ENCODE measurements at regions not wholly inside any gene's neighbourhood (a gene's known extent, or its start where the extent isn't known, plus 50 kb on each side); places are given as distances from the start of the nearest gene placed in this dataset.

GRCh38 chr13:47351798-47352197 lies 454.9 kb upstream of the HTR2A start:
- TF ChIP-seq ZFX (IDR thresholded peaks at IDR 0.05) (no peak), CTCF (conservative IDR thresholded peaks at IDR 0.05) (no peak)
- H3K27ac ChIP-seq, result no peak overlapping the region

- TF ChIP-seq CTCF (conservative IDR thresholded peaks at IDR 0.05) (no peak), ZFX (IDR thresholded peaks at IDR 0.05) (no peak)
Observed at GRCh38 chr13:47350334-47351124, 453.7 kb upstream of the HTR2A start.

GRCh38 chr13:47349211-47349610 lies 452.4 kb upstream of the HTR2A start:
- TF ChIP-seq CTCF (conservative IDR thresholded peaks at IDR 0.05) (no peak), ZFX (IDR thresholded peaks at IDR 0.05) (no peak)
- no peak overlapping the region for H3K27ac ChIP-seq

More at GRCh38 chr13:47350334-47351124, 453.7 kb upstream of the HTR2A start:
- H3K27ac ChIP-seq, result no peak overlapping the region

GRCh38 chr13:47337781-47338507 lies 441.1 kb upstream of the HTR2A start:
- TF ChIP-seq ZFX (IDR thresholded peaks at IDR 0.05) (no peak), CTCF (conservative IDR thresholded peaks at IDR 0.05) (no peak)
- no peak overlapping the region for H3K27ac ChIP-seq

GRCh38 chr13:47334173-47334572 lies 437.3 kb upstream of the HTR2A start:
- H3K27ac ChIP-seq, result no peak overlapping the region
- TF ChIP-seq CTCF (conservative IDR thresholded peaks at IDR 0.05) (no peak), ZFX (IDR thresholded peaks at IDR 0.05) (no peak)

GRCh38 chr13:47332149-47332548 lies 435.3 kb upstream of the HTR2A start:
- no peak for TF ChIP-seq CTCF (conservative IDR thresholded peaks at IDR 0.05)
- no peak for TF ChIP-seq ZFX (IDR thresholded peaks at IDR 0.05)
- no peak overlapping the region for H3K27ac ChIP-seq

- TF ChIP-seq ZFX (IDR thresholded peaks at IDR 0.05) (no peak), CTCF (conservative IDR thresholded peaks at IDR 0.05) (no peak)
- no peak overlapping the region for H3K27ac ChIP-seq
Observed at GRCh38 chr13:47330031-47330430, 433.2 kb upstream of the HTR2A start.

Data from C4-2B (cell line).